ENCODE measurements at regions not wholly inside any gene's neighbourhood (a gene's known extent, or its start where the extent isn't known, plus 50 kb on each side); places are given as distances from the start of the nearest gene placed in this dataset.

- no peak for TF ChIP-seq POLR2A (IDR thresholded peaks at IDR 0.05; ENCODE audit: low read depth)
- no peak for TF ChIP-seq EP300 (IDR thresholded peaks at IDR 0.05)
- TF ChIP-seq CTCF (IDR thresholded peaks at IDR 0.05), result no peak
- no peak for TF ChIP-seq POLR2AphosphoS5 (IDR thresholded peaks at IDR 0.05)
These were observed 74.7 kb upstream of the EPHA7 start for GRCh38 chr6:93494057-93494456.
